ENCODE measurements at regions not wholly inside any gene's neighbourhood (a gene's known extent, or its start where the extent isn't known, plus 50 kb on each side); places are given as distances from the start of the nearest gene placed in this dataset.

DNA sequence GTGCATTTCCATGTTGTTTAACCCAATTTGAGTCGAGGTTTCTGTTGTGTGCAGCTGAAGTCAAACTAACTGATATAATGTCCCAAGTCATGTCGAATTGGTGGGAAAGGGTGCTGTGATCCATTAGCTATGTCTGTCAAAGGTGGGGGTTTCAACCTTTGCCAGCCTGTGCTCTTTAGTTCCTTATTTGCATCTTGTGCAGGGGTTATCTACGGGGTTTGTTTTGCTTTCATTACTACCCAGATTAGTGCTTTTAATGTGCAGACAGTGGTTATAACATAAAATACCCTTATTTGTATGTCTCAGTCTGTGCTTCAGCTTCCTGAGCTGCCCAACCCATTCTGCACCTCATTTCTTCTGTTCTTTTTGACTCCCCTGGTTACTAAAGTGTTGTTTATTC, 271.9 kb upstream of the CXCR4 start:
- DNase-seq (ENCODE audit: extremely low read depth in 1 of 4, low spot score in 3 of 4) = no peak
- H3K4me2 ChIP-seq (ENCODE audit: insufficient read depth, low read length) = no peak overlapping the region
- H3K4me3 ChIP-seq = no peak overlapping the region
- no peaks in the 10 kb centered on the region for H3K36me3 ChIP-seq (ENCODE audit: control insufficient read depth, insufficient read depth, low read length)
- H3K9me1 ChIP-seq (ENCODE audit: control insufficient read depth, insufficient read depth, low read length) = no peaks in the 10 kb centered on the region
- intact Hi-C loops (cut with micrococcal nuclease) = loop anchor here (10.0 kb wide), 1 partner anchor 1385 kb away; no protein-coding TSS in a partner anchor
- no peaks in the 10 kb centered on the region for H3K9me3 ChIP-seq (replicated peaks; ENCODE audit: control insufficient read depth, insufficient read depth, low read depth, low read length)
- no peak overlapping the region for H3K27ac ChIP-seq (ENCODE audit: extremely low read depth, low read depth, low read length)
- FAIRE-seq = no peak
- no peak overlapping the region for H3K9ac ChIP-seq (ENCODE audit: insufficient read depth in 1 of 2, low read depth in 2 of 2, low read length in 2 of 2)
- H2AFZ ChIP-seq (ENCODE audit: low read depth, low read length) = no peak overlapping the region
- in situ Hi-C loops (cut with MboI) = loop anchor here (25.0 kb wide), 1 partner anchor 1403 kb away; no protein-coding TSS in a partner anchor
- ATAC-seq = no peak
- 0% methylated on average over 3 of the region's 3 CpGs for WGBS (ENCODE audit: insufficient coverage, low coverage, missing lambda C conversion rate)
- ChIA-PET CTCF (ENCODE audit: low intra/inter-chr PET ratio) (no interaction called here), POLR2A (interaction anchor here (1.9 kb wide), 1 partner anchor 9 kb away, joined by 4 read pairs; no protein-coding TSS in a partner anchor)
- H4K20me1 ChIP-seq (replicated peaks; ENCODE audit: control insufficient read depth, insufficient read depth, low read length) = no peaks in the 10 kb centered on the region
- BruUV-seq (replicated peaks) = no TSS peak
- H3K4me1 ChIP-seq (replicated peaks in 1 of 2; ENCODE audit: control insufficient read depth in 2 of 2, insufficient read depth in 2 of 2, low read length in 2 of 2) = no peaks in the 10 kb centered on the region
- no peaks in the 10 kb centered on the region for H3K79me2 ChIP-seq (ENCODE audit: control insufficient read depth, insufficient read depth, low read length)
- no peak for TF ChIP-seq NCOR1 (IDR thresholded peaks at IDR 0.05)
- TF ChIP-seq SREBF2 (CRISPR knock-in tag; IDR thresholded peaks at IDR 0.05) = no peak
- TF ChIP-seq ZNF707 (CRISPR knock-in tag; conservative IDR thresholded peaks at IDR 0.05) = no peak
- TF ChIP-seq, protein P1, sequence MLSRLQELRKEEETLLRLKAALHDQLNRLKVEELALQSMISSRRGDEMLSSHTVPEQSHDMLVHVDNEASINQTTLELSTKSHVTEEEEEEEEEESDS (CRISPR knock-in tag; IDR thresholded peaks at IDR 0.05) = no peak
- no peaks in the 10 kb centered on the region for H3K27me3 ChIP-seq (ENCODE audit: control insufficient read depth in 2 of 2, insufficient read depth in 2 of 2, low read length in 2 of 2)

DNA sequence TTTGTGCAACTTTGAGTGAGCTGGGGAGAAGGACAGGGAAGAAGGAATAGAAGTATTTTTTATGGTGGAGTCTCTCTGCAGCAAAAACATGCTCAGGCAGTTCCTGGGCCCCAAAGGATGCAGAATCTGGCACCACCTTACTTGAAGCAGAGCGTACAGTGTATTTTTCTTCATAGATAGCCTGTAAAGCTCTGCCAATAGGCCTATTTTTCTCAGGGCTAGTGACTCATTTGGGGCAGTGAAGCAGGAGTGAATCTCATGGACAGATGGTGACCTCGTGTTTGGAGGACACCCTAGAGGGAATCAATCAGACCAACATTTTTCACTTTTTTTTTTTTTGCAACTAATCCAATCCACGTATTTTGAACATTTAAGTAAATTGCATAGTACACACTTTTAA, 268.1 kb upstream of the CXCR4 start:
- Histone ChIP-seq H2AFZ (ENCODE audit: low read depth, low read length) (no peak overlapping the region), H3K27me3 (ENCODE audit: control insufficient read depth in 2 of 2, insufficient read depth in 2 of 2, low read length in 2 of 2) (no peaks in the 10 kb centered on the region), H3K27ac (ENCODE audit: extremely low read depth, low read depth, low read length) (no peak overlapping the region), H3K4me2 (ENCODE audit: insufficient read depth, low read length) (no peak overlapping the region), H3K4me3 (no peak overlapping the region), H3K4me1 (replicated peaks in 1 of 2; ENCODE audit: control insufficient read depth in 2 of 2, insufficient read depth in 2 of 2, low read length in 2 of 2) (no peaks in the 10 kb centered on the region), H3K36me3 (ENCODE audit: control insufficient read depth, insufficient read depth, low read length) (no peaks in the 10 kb centered on the region), H3K79me2 (ENCODE audit: control insufficient read depth, insufficient read depth, low read length) (no peaks in the 10 kb centered on the region), H3K9me1 (ENCODE audit: control insufficient read depth, insufficient read depth, low read length) (no peaks in the 10 kb centered on the region), H3K9ac (ENCODE audit: insufficient read depth in 1 of 2, low read depth in 2 of 2, low read length in 2 of 2) (no peak overlapping the region), H4K20me1 (replicated peaks; ENCODE audit: control insufficient read depth, insufficient read depth, low read length) (no peaks in the 10 kb centered on the region), H3K9me3 (replicated peaks; ENCODE audit: control insufficient read depth, insufficient read depth, low read depth, low read length) (no peaks in the 10 kb centered on the region)
- FAIRE-seq (no peak), DNase-seq (ENCODE audit: extremely low read depth in 1 of 4, low spot score in 3 of 4) (no peak), ATAC-seq (no peak)
- in situ Hi-C loops (cut with MboI) = loop anchor here (25.0 kb wide), 1 partner anchor 1399 kb away; no protein-coding TSS in a partner anchor
- ChIA-PET POLR2A (no interaction called here), CTCF (ENCODE audit: low intra/inter-chr PET ratio) (no interaction called here)
- WGBS (ENCODE audit: insufficient coverage, low coverage, missing lambda C conversion rate) = 0% methylated on average over 3 of the region's 3 CpGs
- no TSS peak for BruUV-seq (replicated peaks)
- intact Hi-C loops (cut with micrococcal nuclease) = loop anchor here (10.0 kb wide), 1 partner anchor 1381 kb away; no protein-coding TSS in a partner anchor
- no peak for TF ChIP-seq CHD2 (IDR thresholded peaks at IDR 0.05; ENCODE audit: low read depth, low read length)
- TF ChIP-seq TAF7 (tag; IDR thresholded peaks at IDR 0.05) = no peak
- TF ChIP-seq ZNF408 (CRISPR knock-in tag; IDR thresholded peaks at IDR 0.05; ENCODE audit: low read depth) = no peak
- no peak for TF ChIP-seq POLR2A (conservative IDR thresholded peaks at IDR 0.05)
- TF ChIP-seq ZNF695 (CRISPR knock-in tag; IDR thresholded peaks at IDR 0.05) = no peak
- TF ChIP-seq FOXK2 (conservative IDR thresholded peaks at IDR 0.05 in 1 of 2, IDR thresholded peaks at IDR 0.05 in 1 of 2; ENCODE audit: low read depth in 2 of 2) = no peak
- no peak for TF ChIP-seq RBM15 (IDR thresholded peaks at IDR 0.05; ENCODE audit: insufficient read depth, low read length)
- TF ChIP-seq ZNF76 (CRISPR knock-in tag; IDR thresholded peaks at IDR 0.05; ENCODE audit: borderline replicate concordance) = no peak
- TF ChIP-seq, protein P2, sequence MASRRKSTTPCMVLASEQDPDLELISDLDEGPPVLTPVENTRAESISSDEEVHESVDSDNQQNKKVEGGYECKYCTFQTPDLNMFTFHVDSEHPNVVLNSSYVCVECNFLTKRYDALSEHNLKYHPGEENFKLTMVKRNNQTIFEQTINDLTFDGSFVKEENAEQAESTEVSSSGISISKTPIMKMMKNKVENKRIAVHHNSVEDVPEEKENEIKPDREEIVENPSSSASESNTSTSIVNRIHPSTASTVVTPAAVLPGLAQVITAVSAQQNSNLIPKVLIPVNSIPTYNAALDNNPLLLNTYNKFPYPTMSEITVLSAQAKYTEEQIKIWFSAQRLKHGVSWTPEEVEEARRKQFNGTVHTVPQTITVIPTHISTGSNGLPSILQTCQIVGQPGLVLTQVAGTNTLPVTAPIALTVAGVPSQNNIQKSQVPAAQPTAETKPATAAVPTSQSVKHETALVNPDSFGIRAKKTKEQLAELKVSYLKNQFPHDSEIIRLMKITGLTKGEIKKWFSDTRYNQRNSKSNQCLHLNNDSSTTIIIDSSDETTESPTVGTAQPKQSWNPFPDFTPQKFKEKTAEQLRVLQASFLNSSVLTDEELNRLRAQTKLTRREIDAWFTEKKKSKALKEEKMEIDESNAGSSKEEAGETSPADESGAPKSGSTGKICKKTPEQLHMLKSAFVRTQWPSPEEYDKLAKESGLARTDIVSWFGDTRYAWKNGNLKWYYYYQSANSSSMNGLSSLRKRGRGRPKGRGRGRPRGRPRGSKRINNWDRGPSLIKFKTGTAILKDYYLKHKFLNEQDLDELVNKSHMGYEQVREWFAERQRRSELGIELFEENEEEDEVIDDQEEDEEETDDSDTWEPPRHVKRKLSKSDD (conservative IDR thresholded peaks at IDR 0.05; ENCODE audit: low read length) = no peak
- TF ChIP-seq POLR3G (IDR thresholded peaks at IDR 0.05; ENCODE audit: extremely low read depth, insufficient read length, insufficient replicate concordance) = no peak
- TF ChIP-seq POLR2G (IDR thresholded peaks at IDR 0.05; ENCODE audit: low read depth, low read length) = no peak
